ENCODE measurements at regions not wholly inside any gene's neighbourhood (a gene's known extent, or its start where the extent isn't known, plus 50 kb on each side); places are given as distances from the start of the nearest gene placed in this dataset.
"Not testable (repeated sequence)": the region's sequence is repeated elsewhere in the genome, so short reads cannot be mapped to it uniquely, and the experiment has no call there.

GRCh38 chr6:81371930-81372329 is 380.6 kb downstream of the TENT5A start (continued):
- TF ChIP-seq ZNF558 (tag by site-specific recombination; IDR thresholded peaks at IDR 0.05) (no peak), ZBTB26 (tag by site-specific recombination; optimal IDR thresholded peaks at IDR 0.05) (no peak)

GRCh38 chr6:81366972-81367371 is 385.5 kb downstream of the TENT5A start:
- Histone ChIP-seq H3K4me1 (ENCODE audit: control insufficient read depth, insufficient read depth, low read length) (0 out of 2 replicates have a peak, but pooled peaks cover 2% of the 10 kb centered on the region), H3K9me3 (ENCODE audit: control insufficient read depth, insufficient read depth, low read depth, low read length) (no peaks in the 10 kb centered on the region), H3K4me3 (ENCODE audit: low read depth, low read length) (no peak overlapping the region), H3K36me3 (ENCODE audit: control insufficient read depth in 2 of 2, insufficient read depth in 1 of 2, low read length in 2 of 2) (no peaks in the 10 kb centered on the region), H3K27ac (ENCODE audit: extremely low read depth, low read depth, low read length) (no peak overlapping the region)
- TF ChIP-seq MYNN (tag by site-specific recombination; IDR thresholded peaks at IDR 0.05; ENCODE audit: borderline replicate concordance): no peak
- no peak for TF ChIP-seq TCF7L2 (IDR thresholded peaks at IDR 0.05; ENCODE audit: borderline replicate concordance, low read depth, low read length)
- TF ChIP-seq ZSCAN16 (tag by site-specific recombination; IDR thresholded peaks at IDR 0.05): no peak
- no peak for TF ChIP-seq ZNF610 (tag by site-specific recombination; IDR thresholded peaks at IDR 0.05; ENCODE audit: borderline replicate concordance)
- no peak for TF ChIP-seq ZNF23 (tag by site-specific recombination; IDR thresholded peaks at IDR 0.05; ENCODE audit: borderline replicate concordance)
- TF ChIP-seq ZNF19 (tag by site-specific recombination; IDR thresholded peaks at IDR 0.05; ENCODE audit: low read depth): no peak
- no peak for TF ChIP-seq ZNF561 (tag by site-specific recombination; IDR thresholded peaks at IDR 0.05; ENCODE audit: borderline replicate concordance)
- ChIA-PET CTCF (interaction anchor here (0.7 kb wide), 1 partner anchor 1241 kb away, joined by 3 read pairs; no protein-coding TSS in a partner anchor), POLR2A (no interaction called here)

- H3K9me3 ChIP-seq (ENCODE audit: control insufficient read depth, insufficient read depth, low read depth, low read length): no peaks in the 10 kb centered on the region
- H3K27ac ChIP-seq (ENCODE audit: extremely low read depth, low read depth, low read length): no peak overlapping the region
- 0 out of 2 replicates have a peak, but pooled peaks cover 3% of the 10 kb centered on the region for H3K4me1 ChIP-seq (ENCODE audit: control insufficient read depth, insufficient read depth, low read length)
- TF ChIP-seq GLI2 (tag by site-specific recombination; IDR thresholded peaks at IDR 0.05; ENCODE audit: borderline replicate concordance, low read depth): no peak
- 0 out of 2 replicates have a peak, but pooled peaks have one; percentile 18 for TF ChIP-seq SCRT2 (tag by site-specific recombination; IDR thresholded peaks at IDR 0.05)
- H3K4me3 ChIP-seq (ENCODE audit: low read depth, low read length): no peak overlapping the region
- CTCF ChIA-PET: interaction anchor here (0.5 kb wide), 1 partner anchor 21 kb away, joined by 3 read pairs; no protein-coding TSS in a partner anchor
- H3K36me3 ChIP-seq (ENCODE audit: control insufficient read depth in 2 of 2, insufficient read depth in 1 of 2, low read length in 2 of 2): no peaks in the 10 kb centered on the region
- POLR2A ChIA-PET: no interaction called here
Observed at GRCh38 chr6:81362246-81362645, 390.2 kb downstream of the TENT5A start.

- CTCF ChIA-PET: interaction anchor here (0.6 kb wide), 1 partner anchor 360 kb away, joined by 3 read pairs; no protein-coding TSS in a partner anchor
- no peak overlapping the region for H3K27ac ChIP-seq (ENCODE audit: extremely low read depth, low read depth, low read length)
- no peak overlapping the region for H3K4me3 ChIP-seq (ENCODE audit: low read depth, low read length)
Observed at GRCh38 chr6:81353262-81353661, 399.2 kb downstream of the TENT5A start.

GRCh38 chr6:81344026-81344425 is 408.5 kb downstream of the TENT5A start:
- H3K27ac ChIP-seq (ENCODE audit: extremely low read depth, low read depth, low read length); H3K36me3 ChIP-seq (ENCODE audit: control insufficient read depth in 2 of 2, insufficient read depth in 1 of 2, low read length in 2 of 2); CTCF ChIA-PET; H3K4me1 ChIP-seq (ENCODE audit: control insufficient read depth, insufficient read depth, low read length); H3K4me3 ChIP-seq (ENCODE audit: low read depth, low read length); H3K9me3 ChIP-seq (ENCODE audit: control insufficient read depth, insufficient read depth, low read depth, low read length); POLR2A ChIA-PET: not testable (repeated sequence)

More at GRCh38 chr6:81353262-81353661, 399.2 kb downstream of the TENT5A start:
- no peaks in the 10 kb centered on the region for H3K36me3 ChIP-seq (ENCODE audit: control insufficient read depth in 2 of 2, insufficient read depth in 1 of 2, low read length in 2 of 2)
- H3K4me1 ChIP-seq (ENCODE audit: control insufficient read depth, insufficient read depth, low read length): no peaks in the 10 kb centered on the region
- POLR2A ChIA-PET: no interaction called here
- no peaks in the 10 kb centered on the region for H3K9me3 ChIP-seq (ENCODE audit: control insufficient read depth, insufficient read depth, low read depth, low read length)
- TF ChIP-seq ZNF362 (tag by site-specific recombination; IDR thresholded peaks at IDR 0.05) (no peak), INSM2 (tag by site-specific recombination; IDR thresholded peaks at IDR 0.05) (no peak), KLF7 (tag by site-specific recombination; IDR thresholded peaks at IDR 0.05; ENCODE audit: borderline replicate concordance) (no peak), ZNF658 (tag by site-specific recombination; IDR thresholded peaks at IDR 0.05) (no peak), ZFP3 (tag by site-specific recombination; IDR thresholded peaks at IDR 0.05; ENCODE audit: low read depth) (no peak), ZNF707 (tag by site-specific recombination; IDR thresholded peaks at IDR 0.05) (no peak)
